Neural progenitor cell (in vitro differentiated cells): ENCODE measurements at regions not wholly inside any gene's neighbourhood (a gene's known extent, or its start where the extent isn't known, plus 50 kb on each side); places are given as distances from the start of the nearest gene placed in this dataset.

Source experiments
- CTCF ChIP-seq: fragments of 200-600 bp; sonication (generic); IDR thresholded peaks from 2 replicates; pipeline ENCODE4 v1.5.1; 2017; ENCODE audit warnings: antibody characterized with exemption, mild to moderate bottlenecking
- EZH2 ChIP-seq: fragments of 200-600 bp; sonication (generic); IDR thresholded peaks from 2 replicates; pipeline ENCODE4 v1.6.1; 2017; ENCODE audit warnings: antibody characterized with exemption, mild to moderate bottlenecking, moderate library complexity

GRCh38 chr13:57250472-57250871 lies 83.5 kb downstream of the PRR20E start:
- no peak for TF ChIP-seq CTCF
- no peak for TF ChIP-seq EZH2
